ENCODE measurements at regions not wholly inside any gene's neighbourhood (a gene's known extent, or its start where the extent isn't known, plus 50 kb on each side); places are given as distances from the start of the nearest gene placed in this dataset.

DNA sequence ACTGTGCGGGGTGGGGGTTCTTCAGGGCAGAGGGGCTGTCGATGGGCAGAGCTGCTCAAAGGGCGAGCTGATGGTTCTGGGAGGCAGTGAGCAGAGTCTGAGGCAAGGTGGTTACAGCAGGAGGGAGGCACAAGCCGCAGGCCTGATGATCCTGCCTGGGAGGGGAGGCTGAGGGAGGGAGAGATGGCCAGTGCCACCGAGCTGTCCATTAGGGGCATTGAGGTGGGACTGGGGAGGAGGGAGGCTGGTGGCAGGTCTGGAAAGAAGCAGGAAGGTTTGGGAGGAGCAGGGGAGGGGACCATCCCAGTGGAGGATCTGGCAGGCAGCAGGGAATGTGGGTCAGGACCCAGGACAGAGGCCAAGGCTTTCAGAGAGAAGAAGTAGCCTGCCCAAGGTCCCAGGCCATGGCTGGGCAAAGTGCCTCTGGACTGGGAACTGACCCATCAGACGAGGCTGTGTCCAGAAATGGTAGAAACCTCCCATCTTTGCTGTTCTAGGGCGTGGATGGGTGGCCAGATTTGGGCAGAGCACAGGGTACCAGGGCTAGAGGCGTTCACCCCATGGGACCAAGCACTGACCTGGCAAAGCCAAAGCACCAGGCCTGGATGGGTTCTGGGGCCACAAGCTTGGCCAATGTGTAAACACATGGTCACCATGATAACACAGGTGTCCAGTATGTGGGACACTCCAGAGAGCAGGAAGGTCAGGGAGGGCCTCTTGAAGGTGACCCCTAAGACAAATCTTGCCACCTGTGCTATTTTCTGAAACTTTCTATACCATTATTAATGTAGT lies 55.5 kb downstream of the INHBB start:
- DNase-seq (ENCODE audit: low read depth, low spot score): no peak

DNA sequence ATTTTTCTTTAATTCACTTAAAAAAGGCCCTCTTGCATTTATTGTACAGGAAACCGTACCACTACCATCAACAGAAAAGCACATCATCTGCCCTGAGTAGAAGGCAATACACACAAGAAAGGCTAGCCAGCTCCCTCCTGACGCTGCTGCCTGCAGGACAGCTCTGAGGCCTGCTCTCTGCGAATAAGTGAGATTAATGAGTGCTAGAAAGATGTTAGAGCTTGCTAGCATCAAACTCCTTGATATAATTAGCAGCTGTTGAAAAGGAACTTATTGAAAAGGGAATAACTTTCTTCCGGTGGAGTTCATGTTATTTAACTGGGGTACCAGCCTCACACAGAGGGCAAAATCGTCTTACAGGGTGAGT lies 56.1 kb downstream of the INHBB start:
- no peak for DNase-seq (ENCODE audit: low read depth, low spot score)

DNA sequence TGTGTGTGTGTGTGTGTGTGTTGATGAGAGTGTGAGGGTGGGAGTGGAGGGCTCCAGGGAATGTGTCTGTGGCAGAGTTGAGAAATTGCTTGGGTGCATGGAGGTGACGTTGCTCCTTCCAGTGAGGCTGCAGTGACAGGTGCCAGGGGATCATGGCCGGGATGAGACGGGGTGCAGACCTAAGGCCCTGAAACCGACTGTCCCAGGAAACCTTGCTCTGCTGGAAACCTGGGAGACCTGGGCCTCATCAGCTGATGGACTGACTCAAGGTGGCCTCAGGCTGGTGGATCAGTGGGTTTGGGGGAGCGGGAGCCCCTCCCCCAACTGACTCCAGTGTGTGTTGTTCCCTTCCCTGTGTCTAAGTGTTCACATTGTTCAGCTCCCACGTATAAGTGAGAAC lies 56.6 kb downstream of the INHBB start:
- no peak for DNase-seq (ENCODE audit: low read depth, low spot score)

GRCh38 chr2:120403261-120403660 lies 57.3 kb downstream of the INHBB start:
- no peak for DNase-seq (ENCODE audit: low read depth, low spot score)

GRCh38 chr2:120403676-120404075 lies 57.7 kb downstream of the INHBB start:
- DNase-seq (ENCODE audit: low read depth, low spot score): no peak

DNA sequence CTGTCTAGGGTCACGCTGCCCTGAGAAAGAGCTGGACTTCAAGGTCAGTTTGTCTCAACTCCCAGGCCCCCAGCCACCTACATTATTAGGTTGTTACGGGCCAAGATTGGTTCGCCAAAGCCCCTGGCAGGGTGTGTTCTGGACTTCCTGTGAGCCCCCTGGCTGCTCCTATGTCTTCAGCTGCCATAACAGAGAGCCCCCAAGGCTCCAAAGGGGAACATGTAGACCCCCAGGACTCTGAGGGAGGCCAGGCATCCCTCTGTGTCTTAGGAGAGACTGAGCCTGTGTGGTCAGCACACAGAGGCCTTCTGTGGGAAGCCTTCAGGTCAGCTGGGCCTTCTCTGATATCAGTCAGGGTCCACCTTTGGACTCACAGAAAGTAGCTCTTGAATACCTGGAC lies 58.3 kb downstream of the INHBB start:
- no peak for DNase-seq (ENCODE audit: low read depth, low spot score)

GRCh38 chr2:120404941-120405758 lies 59.2 kb downstream of the INHBB start:
- no peak for DNase-seq (ENCODE audit: low read depth, low spot score)

GRCh38 chr2:120405759-120406099 lies 59.8 kb downstream of the INHBB start:
- DNase-seq (ENCODE audit: low read depth, low spot score): no peak

DNA sequence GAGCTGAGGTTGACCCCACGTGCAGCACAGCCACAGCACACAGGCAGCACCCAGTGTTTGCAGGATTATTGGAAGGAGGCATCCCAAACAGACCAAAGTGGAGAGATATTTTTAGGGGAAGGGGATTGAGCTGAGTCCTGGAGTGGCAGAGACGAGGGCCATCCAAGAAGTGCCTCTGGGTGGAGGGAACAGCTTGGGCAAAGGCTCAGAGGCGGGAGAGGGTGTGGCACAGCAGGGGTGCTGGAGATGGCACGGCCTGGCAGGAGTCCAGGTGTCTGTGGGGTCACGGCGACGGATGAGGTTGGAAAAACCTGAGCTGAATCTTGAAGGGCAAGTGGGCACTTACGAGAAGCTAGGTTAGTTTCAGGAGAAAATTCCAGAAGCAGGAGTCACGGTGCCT lies 60.6 kb downstream of the INHBB start:
- DNase-seq (ENCODE audit: low read depth, low spot score): no peak

- no peak for DNase-seq (ENCODE audit: low read depth, low spot score)
Measured at GRCh38 chr2:120410487-120410886, 64.6 kb downstream of the INHBB start.

DNA sequence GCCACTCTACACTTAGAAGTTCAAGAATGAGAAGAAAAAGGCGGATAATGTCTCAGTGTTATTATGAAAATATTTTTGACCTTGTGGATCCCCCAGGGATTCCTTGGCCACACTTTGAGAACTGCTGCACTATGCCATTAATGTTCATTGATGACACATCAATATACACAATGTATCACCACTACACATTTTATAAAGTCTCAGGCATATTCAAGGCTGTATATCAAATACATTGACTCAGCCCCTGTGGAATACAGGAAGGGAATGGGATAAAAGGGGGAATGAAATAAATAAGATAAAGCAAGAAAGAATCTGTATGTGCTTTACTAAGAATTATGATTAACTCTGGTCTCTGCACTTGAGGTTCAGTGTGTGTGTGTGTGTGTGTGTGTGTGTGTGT lies 69.1 kb downstream of the INHBB start:
- no peak for DNase-seq (ENCODE audit: low read depth, low spot score)

GRCh38 chr2:120415728-120416509 lies 70.0 kb downstream of the INHBB start:
- no peak for DNase-seq (ENCODE audit: low read depth, low spot score)

DNA sequence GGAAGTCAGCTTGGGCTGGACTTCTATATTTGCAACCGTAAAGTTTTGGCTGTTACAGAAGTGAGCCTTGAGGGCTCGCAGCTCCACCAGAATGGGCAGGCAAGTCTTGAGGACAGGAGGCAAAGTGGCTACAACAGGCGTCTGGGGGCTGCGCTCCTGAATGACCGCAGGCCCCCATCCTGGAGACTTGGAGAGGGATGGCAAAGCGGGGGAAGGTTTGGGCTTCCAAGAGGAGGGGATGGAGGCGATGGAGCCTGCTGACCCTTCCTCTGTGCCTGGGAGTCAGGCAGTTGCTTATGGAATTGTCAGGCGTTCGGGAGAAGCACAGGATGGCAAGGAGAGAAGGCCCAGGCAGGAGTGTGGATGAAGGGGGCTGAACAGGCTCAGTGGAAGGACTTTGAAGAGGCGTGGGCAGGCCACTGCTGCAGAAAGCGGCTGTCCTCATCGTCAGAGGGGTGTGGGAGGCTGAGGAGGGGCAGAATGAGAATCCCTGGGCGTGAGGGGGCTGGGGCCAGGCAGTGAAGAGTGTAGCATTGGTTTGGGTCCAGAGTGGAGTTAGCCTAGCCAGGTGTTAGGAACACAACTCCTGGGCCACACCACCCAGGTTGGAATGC lies 72.3 kb downstream of the INHBB start:
- DNase-seq (ENCODE audit: low read depth, low spot score): no peak

GRCh38 chr2:120419073-120419472 lies 73.1 kb downstream of the INHBB start:
- DNase-seq (ENCODE audit: low read depth, low spot score): no peak

DNA sequence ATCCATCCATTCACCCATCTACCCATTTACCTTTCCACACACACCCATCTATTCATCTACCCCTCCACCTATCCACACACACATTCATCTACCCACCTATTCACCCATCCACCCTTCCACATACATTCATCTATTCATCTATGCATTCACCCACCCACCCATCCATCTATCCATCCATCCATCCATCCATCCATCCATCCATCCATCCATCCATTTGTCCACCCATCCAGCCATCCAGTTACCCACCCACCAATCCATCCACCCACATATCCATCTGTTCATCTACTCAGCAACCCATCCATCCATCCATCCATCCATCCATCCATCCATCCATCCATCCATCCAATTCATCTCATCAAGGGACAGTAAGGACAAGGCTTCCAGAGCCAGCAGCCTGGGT lies 74.0 kb downstream of the INHBB start:
- no peak for DNase-seq (ENCODE audit: low read depth, low spot score)

GRCh38 chr2:120421126-120421829 lies 75.3 kb downstream of the INHBB start:
- no peak for DNase-seq (ENCODE audit: low read depth, low spot score)

DNA sequence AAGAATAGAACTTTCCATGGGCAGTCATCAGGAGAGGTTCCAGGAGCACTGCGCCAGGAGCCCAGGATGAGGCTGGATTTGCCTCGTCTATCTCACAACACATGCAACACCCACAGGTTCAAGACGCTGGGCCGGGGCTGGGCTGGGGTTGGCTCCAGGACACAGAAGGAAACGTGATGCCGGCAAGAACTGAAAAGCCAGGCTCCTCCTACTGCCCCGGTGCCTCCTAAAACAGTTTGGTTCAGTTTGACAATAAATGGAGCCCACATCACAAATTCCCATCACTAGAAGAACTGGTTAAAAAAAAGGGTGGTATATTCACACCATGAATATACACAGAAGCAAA lies 75.9 kb downstream of the INHBB start:
- no peak for DNase-seq (ENCODE audit: low read depth, low spot score)

DNA sequence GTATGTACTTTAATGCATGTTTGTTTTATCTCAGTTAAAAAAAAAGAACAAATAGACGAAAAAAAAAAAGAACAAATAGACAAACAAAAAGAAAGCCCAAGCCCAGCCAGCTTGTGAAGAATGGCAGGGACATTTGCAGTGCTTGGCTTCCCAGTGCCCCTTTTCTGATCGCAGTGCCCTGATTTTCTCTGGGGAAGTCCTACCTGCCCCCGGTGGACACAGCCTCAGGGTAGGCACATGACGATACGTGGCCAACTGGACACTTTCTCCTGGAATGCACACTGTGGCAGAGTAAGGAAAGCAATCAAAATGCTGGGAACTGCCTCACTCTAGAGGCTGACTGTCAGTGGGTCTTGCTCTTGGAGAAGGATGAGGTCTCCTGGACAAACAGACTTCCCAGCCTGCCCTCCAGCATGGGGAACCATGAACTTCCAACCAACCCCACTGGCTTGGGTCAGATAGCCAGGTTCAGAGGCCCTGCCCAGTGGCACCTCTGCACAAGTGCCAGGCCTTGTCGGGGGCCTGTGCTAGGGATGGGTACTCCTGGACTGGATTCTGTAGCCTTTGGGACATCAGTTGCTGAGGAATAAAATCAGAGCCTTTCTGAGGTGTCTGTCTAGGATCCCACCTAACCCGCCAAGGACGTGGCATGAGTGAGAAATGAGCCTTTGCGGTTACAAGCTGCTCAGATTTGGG lies 76.7 kb downstream of the INHBB start:
- DNase-seq (ENCODE audit: low read depth, low spot score): no peak

DNA sequence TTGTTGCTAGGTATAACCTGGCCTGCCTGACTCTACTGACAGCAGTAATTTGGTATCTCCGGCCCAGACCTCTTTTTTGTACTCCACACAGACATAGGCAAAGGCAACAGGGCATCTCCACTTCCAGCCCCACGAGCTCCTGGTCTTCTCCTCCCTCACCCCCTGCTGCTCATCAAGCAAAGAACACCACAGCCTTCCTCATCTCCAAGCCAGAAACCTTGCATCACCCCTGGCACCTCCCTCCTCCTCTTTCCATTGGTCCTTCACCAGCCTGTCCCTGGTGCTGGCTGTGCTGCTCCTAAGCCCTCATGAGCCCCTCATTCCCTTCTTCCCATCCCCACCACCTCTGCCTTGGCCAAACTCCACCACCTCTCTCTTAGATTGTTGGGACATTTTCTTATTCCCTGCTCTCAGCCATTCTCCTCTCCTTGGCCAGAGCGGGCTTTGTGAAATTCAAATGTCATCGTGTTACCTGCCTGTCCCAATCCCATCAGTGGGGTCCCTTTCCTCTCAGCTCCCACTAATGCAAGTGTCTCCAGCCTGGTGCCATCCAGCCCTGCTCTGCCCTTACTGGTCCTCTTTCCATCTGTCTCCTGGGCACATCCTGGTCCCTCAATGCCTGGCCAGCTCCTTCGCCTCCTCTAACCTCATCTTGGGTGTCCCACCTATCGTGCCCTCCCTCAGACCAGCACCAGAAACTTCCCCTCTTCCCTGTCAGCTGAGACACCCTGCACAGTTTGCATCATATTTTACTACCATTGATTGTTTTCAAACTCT lies 77.4 kb downstream of the INHBB start:
- DNase-seq (ENCODE audit: low read depth, low spot score): no peak

- DNase-seq (ENCODE audit: low read depth, low spot score): no peak
Measured at GRCh38 chr2:120424274-120424796, 78.4 kb downstream of the INHBB start.

Measured in activated naive CD8-positive, alpha-beta T cell treated with anti-CD3 and anti-CD28 coated beads, Interleukin-2, amount 50 U/mL, for 16 hours (primary cell).